ENCODE measurements at regions not wholly inside any gene's neighbourhood (a gene's known extent, or its start where the extent isn't known, plus 50 kb on each side); places are given as distances from the start of the nearest gene placed in this dataset.
"Not testable (repeated sequence)": the region's sequence is repeated elsewhere in the genome, so short reads cannot be mapped to it uniquely, and the experiment has no call there.

- no peak for DNase-seq
These were observed 107.2 kb upstream of the C2CD4B start for GRCh38 chr15:62272290-62272689.

- DNase-seq = no peak
These were observed 110.7 kb upstream of the C2CD4B start for GRCh38 chr15:62275831-62276230.

DNA sequence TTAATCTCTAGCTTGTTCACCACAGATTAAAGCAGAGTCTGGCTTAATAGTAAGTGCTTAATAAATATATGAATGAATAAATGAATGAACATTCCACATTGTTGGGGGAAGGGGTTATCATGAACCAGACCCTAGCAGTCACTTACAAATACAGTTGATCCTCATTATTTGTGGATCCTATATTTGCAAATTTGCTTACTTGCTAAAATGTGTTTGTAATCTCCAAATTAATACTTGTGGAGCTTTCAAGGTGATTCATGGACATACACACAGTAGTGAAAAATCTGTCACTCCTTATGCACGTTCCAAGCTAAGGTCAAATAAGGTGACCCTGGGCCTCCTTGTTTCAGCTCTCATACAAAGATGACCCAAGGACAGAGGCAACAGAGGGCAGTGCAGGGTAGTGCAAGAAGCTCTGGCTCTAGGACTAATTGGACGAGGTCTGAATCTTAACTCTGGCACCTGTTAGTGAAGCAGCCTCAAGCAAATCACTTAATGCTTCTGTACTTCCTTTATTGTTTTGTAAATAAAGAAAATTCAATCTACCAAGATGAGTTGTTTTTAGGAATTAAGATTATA, 112.8 kb upstream of the C2CD4B start:
- no peak for DNase-seq

DNA sequence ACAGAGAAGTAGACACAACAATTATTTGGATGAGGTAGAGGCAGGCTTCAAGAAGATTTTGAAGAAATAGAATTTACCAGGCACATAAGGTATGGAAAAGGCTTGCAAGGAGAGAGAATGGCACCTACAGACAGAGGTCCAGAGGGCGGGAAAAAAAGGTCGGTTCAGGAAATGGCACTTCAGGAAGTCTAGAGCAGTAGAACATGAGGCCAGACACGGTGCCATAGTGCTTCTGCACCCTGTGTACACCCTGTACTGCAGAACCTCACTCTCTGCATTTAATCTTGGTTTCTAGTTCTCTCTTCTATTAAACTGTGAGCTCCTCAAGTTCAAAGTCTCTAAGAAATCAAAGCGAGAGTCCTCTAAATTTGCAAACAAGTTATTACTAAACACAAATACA, 113.4 kb upstream of the C2CD4B start:
- DNase-seq = no peak

- no peak for DNase-seq
These were observed 114.0 kb upstream of the C2CD4B start for GRCh38 chr15:62279041-62279440.

GRCh38 chr15:62280625-62281024, 115.5 kb upstream of the C2CD4B start:
- no peak for DNase-seq

DNA sequence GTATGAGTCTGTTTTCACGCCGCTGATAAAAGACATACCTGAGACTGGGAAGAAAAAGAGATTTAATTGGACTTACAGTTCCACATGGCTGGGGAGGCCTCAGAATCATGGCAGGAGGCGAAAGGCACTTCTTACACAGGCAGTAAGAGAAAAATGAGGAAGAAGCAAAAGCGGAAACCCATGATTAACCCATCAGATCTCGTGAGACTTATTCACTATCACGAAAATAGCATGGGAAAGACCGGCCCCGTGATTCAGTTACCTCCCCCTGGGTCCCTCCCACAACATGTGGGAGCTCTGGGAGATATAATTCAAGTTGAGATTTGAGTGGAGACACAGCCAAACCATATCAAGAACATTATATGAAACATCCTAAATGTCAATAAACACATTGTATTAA, 116.7 kb upstream of the C2CD4B start:
- DNase-seq = not testable (repeated sequence)

- DNase-seq = no peak
These were observed 122.2 kb upstream of the C2CD4B start for GRCh38 chr15:62287066-62287857.

GRCh38 chr15:62288361-62289017, 123.4 kb upstream of the C2CD4B start:
- DNase-seq = no peak

- no peak for DNase-seq
These were observed 126.2 kb upstream of the C2CD4B start for GRCh38 chr15:62291262-62291661.

DNA sequence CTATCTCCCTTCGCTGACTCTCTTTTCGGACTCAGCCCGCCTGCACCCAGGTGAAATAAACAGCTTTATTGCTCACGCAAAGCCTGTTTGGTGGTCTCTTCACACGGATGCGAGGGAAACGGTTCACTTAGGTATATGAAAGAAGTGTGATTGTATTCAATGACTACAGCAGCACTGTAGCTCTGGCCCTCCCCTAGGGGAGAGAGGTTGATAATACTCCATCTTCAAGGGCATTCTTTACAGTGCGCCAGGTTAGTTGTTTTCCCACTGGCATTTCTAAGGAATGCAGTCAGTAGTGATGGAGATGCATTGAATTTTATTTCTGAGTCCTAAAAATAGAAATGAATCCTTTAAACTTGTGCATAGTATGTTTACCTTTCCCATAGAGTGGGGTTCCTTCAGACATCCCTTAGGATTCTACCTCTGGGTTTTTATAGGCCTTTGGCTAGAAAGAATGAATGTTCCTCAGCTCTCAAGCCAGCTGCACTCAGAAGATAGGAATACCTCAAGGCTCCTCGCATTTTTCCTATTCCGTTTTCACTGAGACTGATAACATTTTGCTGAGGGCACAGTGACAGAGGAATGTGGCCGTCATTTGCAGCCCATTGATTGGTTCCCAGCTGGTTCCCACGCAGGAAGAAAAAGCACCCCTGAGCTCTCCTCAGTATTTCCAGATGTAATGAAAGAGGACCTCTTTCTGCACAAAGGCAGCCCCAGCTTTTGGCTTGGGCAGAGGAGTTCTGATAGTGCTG, 131.8 kb upstream of the C2CD4B start:
- DNase-seq = no peak

DNA sequence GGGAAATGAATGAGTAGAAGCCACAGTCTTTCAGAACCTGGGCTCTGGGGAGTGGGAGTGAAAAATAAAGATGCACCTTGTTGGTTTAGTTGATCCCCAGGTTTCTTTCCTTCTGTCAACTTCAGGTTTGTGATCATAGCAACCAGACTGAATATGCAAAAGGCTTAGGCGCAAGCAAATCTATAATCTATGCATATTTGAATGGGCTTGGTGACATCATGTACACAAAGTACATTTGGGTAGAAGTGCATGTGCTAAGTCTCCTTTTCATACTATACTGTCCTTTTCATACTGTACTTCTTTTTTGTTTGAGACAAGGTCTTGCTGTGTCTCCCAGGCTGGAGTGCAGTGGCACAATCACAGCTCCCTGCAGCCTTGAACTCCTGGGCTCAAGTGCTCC, 132.4 kb upstream of the C2CD4B start:
- no peak for DNase-seq

GRCh38 chr15:62297933-62298332, 132.8 kb upstream of the C2CD4B start:
- DNase-seq = no peak

GRCh38 chr15:62298811-62299210, 133.7 kb upstream of the C2CD4B start:
- no peak for DNase-seq

DNA sequence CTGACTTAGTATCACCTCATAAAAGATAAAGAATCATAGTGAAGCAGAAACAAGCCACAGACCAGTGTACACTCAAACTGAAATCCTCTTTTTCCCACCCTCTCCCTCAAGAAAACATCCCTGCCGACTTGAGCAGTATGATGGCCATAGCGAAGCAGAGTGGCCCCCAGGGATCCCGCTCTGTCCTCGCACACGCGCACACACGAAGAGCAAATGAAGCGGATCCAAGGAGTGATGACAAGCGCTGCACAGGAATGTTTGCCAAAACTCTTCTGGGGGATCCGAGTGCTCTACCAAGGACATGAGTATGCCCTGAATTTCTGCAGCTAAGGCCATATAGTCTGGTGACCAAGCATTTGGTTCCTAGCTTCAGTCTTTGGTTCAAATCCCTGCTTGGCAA, 134.5 kb upstream of the C2CD4B start:
- DNase-seq = no peak

GRCh38 chr15:62301993-62302675, 137.0 kb upstream of the C2CD4B start:
- no peak for DNase-seq

DNA sequence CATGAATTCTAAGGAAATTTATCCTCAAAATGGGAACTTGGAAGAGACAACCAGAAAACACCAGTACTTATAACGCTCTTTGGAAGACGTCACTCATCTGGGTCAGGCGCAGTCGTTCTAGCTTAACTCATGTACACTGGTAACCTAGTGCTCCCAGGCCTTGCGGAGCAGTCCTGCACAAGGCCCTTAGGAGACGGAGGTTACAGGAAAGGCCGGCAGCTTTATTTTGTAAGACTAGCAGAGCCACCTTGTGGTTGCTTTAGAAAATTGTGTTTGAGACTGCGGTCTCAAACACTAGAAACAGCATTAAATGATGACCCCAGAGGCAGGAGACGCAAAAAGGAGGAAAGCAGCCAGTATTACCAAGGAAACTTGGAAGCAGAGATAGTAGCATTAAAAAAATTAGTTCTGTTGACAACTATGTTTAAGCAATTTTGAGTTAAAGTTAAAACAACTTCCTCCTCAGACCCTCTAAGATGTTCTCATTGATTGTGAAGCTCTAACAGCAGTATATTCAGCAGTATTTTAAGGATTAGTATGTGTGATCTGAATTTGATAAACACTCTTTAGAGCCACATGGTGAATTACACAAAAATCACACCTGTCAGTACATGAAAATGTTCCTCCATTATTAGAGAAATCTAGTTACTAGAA, 141.9 kb upstream of the C2CD4B start:
- peak; percentile 36 for DNase-seq

DNA sequence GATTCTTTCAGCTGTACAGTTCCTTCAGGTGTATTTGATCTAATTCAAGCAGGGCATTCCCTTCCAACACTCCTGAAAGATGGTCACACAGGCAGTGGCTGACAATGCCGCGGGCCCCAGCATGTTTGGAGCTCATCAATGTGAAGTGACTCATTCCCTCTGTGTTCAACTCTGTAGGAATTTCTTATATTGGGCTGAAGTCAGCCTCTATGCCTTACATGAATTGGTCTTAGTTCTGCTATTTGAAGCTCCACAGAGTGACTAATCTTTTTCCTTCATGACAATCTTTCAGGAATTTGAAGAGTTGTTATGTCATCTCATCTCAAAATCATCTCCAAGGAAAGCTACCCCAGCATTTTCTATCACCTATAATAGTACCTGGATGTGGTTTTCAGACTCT, 142.5 kb upstream of the C2CD4B start:
- no peak for DNase-seq

- no peak for DNase-seq
These were observed 151.5 kb upstream of the C2CD4B start for GRCh38 chr15:62316413-62317060.

DNA sequence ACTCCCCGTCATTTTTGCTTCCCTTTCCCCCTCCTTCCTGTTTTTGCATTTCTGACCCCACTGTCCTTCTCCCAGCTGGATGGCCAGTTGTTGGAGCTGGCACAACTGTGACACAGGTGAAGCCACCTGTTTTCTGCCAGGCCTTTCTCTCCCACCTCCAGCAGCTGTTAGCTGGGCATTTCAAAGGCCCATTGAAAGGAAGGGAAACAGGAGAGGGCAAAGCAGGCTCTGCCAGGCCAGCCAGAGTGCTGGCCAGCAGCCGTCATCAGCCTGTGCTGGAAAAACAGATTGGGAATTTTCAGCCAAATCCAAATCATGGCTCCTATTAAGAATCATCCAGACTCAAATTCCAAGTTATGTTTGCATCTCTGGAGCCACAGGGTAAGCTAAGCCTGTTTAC, 155.2 kb upstream of the C2CD4B start:
- no peak for DNase-seq

DNA sequence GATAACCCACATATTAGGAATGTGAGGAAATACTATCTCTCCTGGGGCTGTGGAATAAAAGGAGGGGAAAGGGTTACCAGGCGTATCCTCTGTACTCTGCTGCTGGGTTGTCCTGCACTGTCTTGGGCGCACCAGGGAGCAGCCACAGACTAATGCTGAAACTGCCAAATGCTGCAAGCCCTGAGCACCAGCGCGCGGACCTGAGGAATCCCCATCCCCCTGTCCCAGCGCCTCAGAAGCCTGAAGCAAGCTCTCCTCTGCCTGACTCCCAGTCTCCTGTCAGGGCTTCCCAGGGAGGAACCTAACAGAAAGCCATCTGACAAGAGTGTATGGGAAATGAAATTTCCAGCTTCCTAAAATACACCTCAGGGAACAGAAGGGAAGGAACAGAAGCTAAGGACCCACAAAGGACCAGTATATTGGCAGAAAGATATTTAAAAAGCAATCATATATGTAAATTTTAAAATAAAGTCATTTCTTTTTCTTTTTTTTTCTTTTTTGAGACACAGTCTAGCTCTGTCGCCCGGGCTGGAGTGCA, 158.3 kb upstream of the C2CD4B start:
- DNase-seq = no peak

DNA sequence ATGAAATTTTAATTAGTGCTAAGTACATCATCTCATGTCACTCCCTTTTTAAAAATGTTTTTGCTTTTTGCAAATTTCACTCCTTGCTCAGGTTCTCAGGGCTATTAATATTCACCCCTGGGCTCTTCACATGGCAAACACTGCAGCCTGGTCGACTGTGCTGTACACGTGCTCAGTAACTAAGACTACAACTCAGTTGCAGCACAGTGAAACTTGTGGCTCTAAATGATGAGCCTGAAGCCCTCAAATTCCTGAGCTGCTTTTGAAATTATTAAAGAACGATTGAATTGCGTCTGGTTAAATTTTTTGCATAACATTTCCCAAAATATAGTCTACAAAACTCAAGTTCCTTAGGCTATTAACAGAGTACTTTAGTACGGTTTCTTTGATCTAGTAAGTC, 159.3 kb upstream of the C2CD4B start:
- no peak for DNase-seq
